HL-60 (cell line): ENCODE measurements at regions not wholly inside any gene's neighbourhood (a gene's known extent, or its start where the extent isn't known, plus 50 kb on each side); places are given as distances from the start of the nearest gene placed in this dataset.

Experiments used
- DNase-seq, 2 experiments: peaks; one replicate each; pipeline ENCODE4 v3.0.0-alpha.2; 2010 to 2020; ENCODE audit warnings: low read depth in 1 of 2, low spot score in 1 of 2
- H3K27ac ChIP-seq: fragments of 250-450 bp; sonication (Bioruptor Pico); replicated peaks from 2 replicates; pipeline ENCODE4 v1.5.1; 2020; ENCODE audit warnings: mild to moderate bottlenecking, moderate library complexity
- H3K27me3 ChIP-seq: fragments of 250-450 bp; sonication (Bioruptor Pico); 2 replicates; pipeline ENCODE4 v1.5.1; 2021; ENCODE audit warnings: mild to moderate bottlenecking, moderate library complexity; ENCODE audit not compliant: insufficient read depth, poor library complexity, severe bottlenecking
- H3K4me3 ChIP-seq: replicated peaks from 2 replicates; pipeline ENCODE4 v1.5.1; 2011; ENCODE audit warnings: mild to moderate bottlenecking, control low read depth, low read length; ENCODE audit not compliant: insufficient read depth
- CTCF ChIP-seq: IDR thresholded peaks from one replicate; pipeline ENCODE4 v1.5.1; 2011; ENCODE audit warnings: low read length, control low read depth, inconsistent platforms; ENCODE audit not compliant: insufficient read depth
- GABPA ChIP-seq: IDR thresholded peaks from 2 replicates; pipeline ENCODE4 v1.6.1; 2012; ENCODE audit warnings: low read depth
- POLR2AphosphoS5 ChIP-seq: IDR thresholded peaks from 2 replicates; pipeline ENCODE4 v1.6.1; 2012; ENCODE audit warnings: low read depth
- SPI1 ChIP-seq: IDR thresholded peaks from 2 replicates; pipeline ENCODE4 v1.6.1; 2012; ENCODE audit warnings: low read depth, mild to moderate bottlenecking, borderline replicate concordance
- TF ChIP-seq, protein P1 (sequence below): IDR thresholded peaks from 2 replicates; pipeline ENCODE4 v1.6.1; 2012; ENCODE audit warnings: low read depth; ENCODE audit not compliant: insufficient replicate concordance

DNA sequence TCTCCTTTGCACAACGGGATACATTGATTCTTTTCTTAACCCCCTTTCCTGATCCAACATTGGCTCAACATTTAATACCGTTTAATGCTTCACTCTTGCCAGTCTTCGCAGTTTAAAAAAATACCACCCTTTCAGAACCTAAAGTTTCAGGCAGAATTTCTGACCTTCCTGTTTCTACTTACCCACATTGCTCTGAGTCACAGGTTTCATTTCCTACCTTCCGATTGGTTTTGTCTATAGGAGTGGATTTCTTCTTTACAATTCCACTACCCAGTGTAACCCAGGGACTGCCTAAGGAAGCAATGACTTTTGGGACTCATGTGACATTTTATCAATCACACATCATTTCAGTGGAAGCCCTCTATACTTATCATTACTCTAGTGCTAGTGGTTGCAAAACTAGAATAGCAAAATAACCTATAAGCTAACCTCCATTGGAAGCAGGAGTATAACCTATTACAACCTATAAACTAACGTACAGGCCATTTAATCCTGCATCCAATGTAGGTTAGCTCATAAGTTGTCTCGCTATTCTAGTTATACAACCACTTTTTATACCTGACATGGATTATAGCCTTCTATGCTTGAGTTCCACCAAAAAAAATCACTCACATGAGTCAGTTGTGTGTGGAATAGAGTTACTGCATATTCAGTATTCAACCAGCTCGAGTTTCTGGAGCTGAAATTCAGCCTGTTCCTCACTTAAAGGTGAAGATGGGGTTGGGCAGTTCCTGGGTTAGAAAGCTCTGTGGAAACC, 64.9 kb upstream of the KITLG start:
- Histone ChIP-seq H3K4me3 (no peak overlapping the region), H3K27ac (no peak overlapping the region), H3K27me3 (no peaks in the 10 kb centered on the region)
- TF ChIP-seq CTCF, result no peak
- TF ChIP-seq, protein P1, sequence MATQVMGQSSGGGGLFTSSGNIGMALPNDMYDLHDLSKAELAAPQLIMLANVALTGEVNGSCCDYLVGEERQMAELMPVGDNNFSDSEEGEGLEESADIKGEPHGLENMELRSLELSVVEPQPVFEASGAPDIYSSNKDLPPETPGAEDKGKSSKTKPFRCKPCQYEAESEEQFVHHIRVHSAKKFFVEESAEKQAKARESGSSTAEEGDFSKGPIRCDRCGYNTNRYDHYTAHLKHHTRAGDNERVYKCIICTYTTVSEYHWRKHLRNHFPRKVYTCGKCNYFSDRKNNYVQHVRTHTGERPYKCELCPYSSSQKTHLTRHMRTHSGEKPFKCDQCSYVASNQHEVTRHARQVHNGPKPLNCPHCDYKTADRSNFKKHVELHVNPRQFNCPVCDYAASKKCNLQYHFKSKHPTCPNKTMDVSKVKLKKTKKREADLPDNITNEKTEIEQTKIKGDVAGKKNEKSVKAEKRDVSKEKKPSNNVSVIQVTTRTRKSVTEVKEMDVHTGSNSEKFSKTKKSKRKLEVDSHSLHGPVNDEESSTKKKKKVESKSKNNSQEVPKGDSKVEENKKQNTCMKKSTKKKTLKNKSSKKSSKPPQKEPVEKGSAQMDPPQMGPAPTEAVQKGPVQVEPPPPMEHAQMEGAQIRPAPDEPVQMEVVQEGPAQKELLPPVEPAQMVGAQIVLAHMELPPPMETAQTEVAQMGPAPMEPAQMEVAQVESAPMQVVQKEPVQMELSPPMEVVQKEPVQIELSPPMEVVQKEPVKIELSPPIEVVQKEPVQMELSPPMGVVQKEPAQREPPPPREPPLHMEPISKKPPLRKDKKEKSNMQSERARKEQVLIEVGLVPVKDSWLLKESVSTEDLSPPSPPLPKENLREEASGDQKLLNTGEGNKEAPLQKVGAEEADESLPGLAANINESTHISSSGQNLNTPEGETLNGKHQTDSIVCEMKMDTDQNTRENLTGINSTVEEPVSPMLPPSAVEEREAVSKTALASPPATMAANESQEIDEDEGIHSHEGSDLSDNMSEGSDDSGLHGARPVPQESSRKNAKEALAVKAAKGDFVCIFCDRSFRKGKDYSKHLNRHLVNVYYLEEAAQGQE, result no peak
- no peak for TF ChIP-seq GABPA
- no peak for TF ChIP-seq SPI1
- TF ChIP-seq POLR2AphosphoS5, result no peak
- DNase-seq, result no peak

DNA sequence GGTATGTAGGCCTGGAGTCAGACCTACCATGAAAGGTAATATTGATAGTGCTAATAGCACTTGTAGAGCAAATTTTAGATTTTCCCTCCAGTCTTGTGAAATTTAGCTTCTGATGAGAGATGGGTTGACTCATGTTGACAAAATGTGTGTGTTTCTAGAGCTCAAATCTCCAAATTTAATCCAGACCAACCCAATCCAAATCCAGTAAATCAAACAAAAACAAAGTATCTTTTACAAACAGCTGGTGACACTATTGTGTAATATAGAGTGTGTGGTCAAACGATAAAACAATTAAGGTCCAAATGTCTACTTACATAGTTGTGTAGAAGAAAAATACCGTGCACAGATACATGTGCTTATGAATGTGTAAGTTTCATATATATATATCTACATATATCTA, 63.4 kb upstream of the KITLG start:
- no peak overlapping the region for H3K4me3 ChIP-seq
- no peak for DNase-seq
- H3K27ac ChIP-seq, result no peak overlapping the region
- TF ChIP-seq GABPA (no peak), POLR2AphosphoS5 (no peak), CTCF (no peak), SPI1 (no peak)
- TF ChIP-seq, protein P1, result no peak
- H3K27me3 ChIP-seq, result no peaks in the 10 kb centered on the region

DNA sequence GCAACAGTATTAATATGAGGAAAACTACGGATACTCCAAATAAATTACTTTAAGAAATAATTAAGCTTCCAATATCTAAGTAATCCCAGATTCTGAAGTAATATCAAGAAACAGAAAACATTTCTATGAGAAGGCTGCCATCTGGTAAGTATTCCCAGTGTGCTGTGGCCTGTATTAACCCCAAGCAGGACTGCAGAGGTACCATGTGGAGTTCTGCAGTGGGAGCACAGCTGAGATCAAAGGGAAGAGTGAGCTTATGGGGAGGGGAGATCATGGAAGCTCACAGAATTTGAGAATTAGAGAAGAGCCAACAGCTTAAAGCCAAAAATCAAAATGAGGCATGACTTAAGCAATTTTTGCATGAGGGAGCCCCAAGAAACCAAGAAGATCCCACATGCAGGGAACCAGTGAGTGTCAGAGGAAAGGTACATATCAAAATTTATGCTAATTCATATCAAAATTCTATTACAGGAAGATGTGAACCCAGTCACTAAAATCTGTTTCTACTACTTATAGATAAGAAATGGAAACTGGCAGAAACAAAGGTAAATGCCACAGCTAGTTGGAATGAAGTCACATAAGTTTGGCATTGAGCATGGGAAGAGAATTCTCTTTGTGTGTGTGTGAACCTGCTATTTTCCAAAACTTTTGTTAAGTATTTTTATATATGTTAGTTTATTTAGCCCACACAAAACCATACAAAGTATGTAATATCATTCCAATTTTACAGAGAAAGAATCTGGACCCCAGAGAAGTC, 62.6 kb upstream of the KITLG start:
- no peak for TF ChIP-seq GABPA
- no peak for TF ChIP-seq CTCF
- TF ChIP-seq, protein P1, result no peak
- TF ChIP-seq SPI1, result no peak
- no peak for TF ChIP-seq POLR2AphosphoS5
- H3K4me3 ChIP-seq, result no peak overlapping the region
- no peaks in the 10 kb centered on the region for H3K27me3 ChIP-seq
- H3K27ac ChIP-seq, result no peak overlapping the region
- DNase-seq, result no peak
